Upper lobe of left lung (tissue), 6 donors: ENCODE measurements at regions not wholly inside any gene's neighbourhood (a gene's known extent, or its start where the extent isn't known, plus 50 kb on each side); places are given as distances from the start of the nearest gene placed in this dataset.

Experiments used
- ATAC-seq, 2 donors: fragments of 200-7000 bp; cut with Tn5 transposase; one replicate each; pipeline ENCODE4 v1.9.1; 2022; ENCODE audit warnings: mild to moderate bottlenecking in 2 of 2, moderate library complexity in 2 of 2; ENCODE audit not compliant: low FRiP score in 2 of 2
- DNase-seq, 2 donors: peaks; one replicate each; pipeline ENCODE4 v3.0.0-alpha.2; 2019 to 2020
- H3K27ac ChIP-seq, 4 donors: fragments of 200-600 bp; sonication (generic); one replicate each; pipeline ENCODE4 v1.5.1; 2016 to 2019
- H3K27me3 ChIP-seq, 4 donors: fragments of 200-600 bp; sonication (generic); one replicate each; pipeline ENCODE4 v1.5.1; 2017 to 2019
- H3K36me3 ChIP-seq, 4 donors: fragments of 200-600 bp; sonication (generic); one replicate each; pipeline ENCODE4 v1.5.1; 2016 to 2019
- H3K4me1 ChIP-seq, 4 donors: fragments of 200-600 bp; sonication (generic); one replicate each; pipeline ENCODE4 v1.5.1; 2018 to 2019
- H3K4me3 ChIP-seq, 4 donors: fragments of 200-600 bp; sonication (generic); one replicate each; pipeline ENCODE4 v1.5.1; 2017 to 2019; ENCODE audit warnings: mild to moderate bottlenecking in 2 of 4, moderate library complexity in 1 of 4
- H3K9me3 ChIP-seq, 4 donors: fragments of 200-600 bp; sonication (generic); one replicate each; pipeline ENCODE4 v1.5.1; 2018 to 2019
- EP300 ChIP-seq, 4 donors: sonication (generic); formaldehyde crosslinking; IDR thresholded peaks; one replicate each; pipeline ENCODE4 v1.5.1; 2017; ENCODE audit warnings: antibody characterized with exemption in 4 of 4, control low read depth in 2 of 4
- POLR2A ChIP-seq, 4 donors: fragments of 450-650 bp; IDR thresholded peaks; one replicate each; pipeline ENCODE4 v1.5.1; 2016 to 2017; ENCODE audit warnings: antibody characterized with exemption in 4 of 4, mild to moderate bottlenecking in 2 of 4
- POLR2AphosphoS5 ChIP-seq, 2 donors: sonication (generic); formaldehyde crosslinking; IDR thresholded peaks; one replicate each; pipeline ENCODE4 v1.5.1; 2017; ENCODE audit warnings: antibody characterized with exemption in 2 of 2
- WGBS, 2 donors: methylation state at CpG; one replicate each; pipeline ENCODE4 v1.1.5; 2017 to 2018; 5-methylcytosine and 5-hydroxymethylcytosine counted together
- TF ChIP-seq, protein P1 (sequence below), 6 experiments: fragments of 450-650 bp in 4 of 6; fragments of 200-600 bp in 2 of 6; sonication (generic) in 2 of 6; IDR thresholded peaks; one replicate each; pipeline ENCODE4 v1.5.1; 2016 to 2019; ENCODE audit warnings: antibody characterized with exemption in 6 of 6
- donor health status: DM: no; HTN: no; CAD: no; lungs with moderate emphysema.
- donor health status: DM: no; HTN: yes; CAD: no; lungs with severe emphysema.

DNA sequence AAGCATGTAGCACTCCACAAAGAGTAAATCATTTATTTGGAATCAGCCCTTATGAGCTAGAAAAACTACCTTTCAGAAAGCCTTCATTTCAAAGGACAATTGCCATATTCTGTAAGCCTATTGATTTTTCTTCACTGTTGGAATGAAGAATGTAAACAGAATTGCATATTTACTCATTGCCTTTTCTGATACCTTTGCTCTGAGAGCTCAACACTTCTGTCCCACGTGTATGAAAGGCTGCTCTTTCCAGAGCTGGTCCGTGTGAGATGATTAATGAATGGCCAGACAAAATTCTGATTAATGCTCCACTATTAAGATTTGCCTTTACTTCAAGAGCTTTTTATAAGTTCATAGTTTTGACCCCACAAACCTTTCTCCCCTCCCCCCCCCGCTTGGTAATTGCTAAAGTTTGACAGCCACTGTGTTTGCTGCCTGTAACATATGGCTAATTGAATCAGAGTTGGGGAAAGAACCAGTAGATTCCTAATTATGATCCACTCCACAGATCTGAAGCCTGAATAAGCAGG, 63.0 kb upstream of the PLEKHA5 start:
- DNase-seq (no peak), ATAC-seq (no peak)
- 36 to 37% methylated on average over 3 of the region's 3 CpGs for WGBS, 2 donors

DNA sequence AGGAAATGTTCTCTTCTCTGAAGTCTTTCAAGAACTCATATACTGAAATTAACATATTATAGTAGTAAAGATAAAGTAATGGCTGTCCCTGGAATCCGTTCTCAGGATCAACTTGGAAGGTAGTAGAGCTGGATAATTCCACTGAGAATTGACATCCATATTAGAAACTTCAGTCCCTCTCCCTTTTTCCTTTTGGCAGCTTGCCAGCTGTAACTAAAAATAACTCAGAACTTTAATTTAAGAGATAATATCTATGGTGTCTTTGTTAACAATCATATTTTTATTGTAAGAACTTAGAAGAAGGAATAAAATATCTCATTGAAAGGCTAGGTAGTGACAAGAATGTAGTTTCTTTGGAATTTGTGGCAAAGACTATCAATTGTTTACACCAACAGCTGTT, 61.4 kb upstream of the PLEKHA5 start:
- WGBS, 2 donors = 53 to 58% methylated on average over 1 of the region's 1 CpG
- ATAC-seq = no peak
- H3K27me3 ChIP-seq = no peaks in the 10 kb centered on the region
- H3K27ac ChIP-seq = no peak overlapping the region
- H3K4me3 ChIP-seq = no peak overlapping the region
- no peaks in the 10 kb centered on the region for H3K4me1 ChIP-seq
- H3K36me3 ChIP-seq = no peaks in the 10 kb centered on the region
- no peak for TF ChIP-seq EP300 (IDR thresholded peaks at IDR 0.05)
- TF ChIP-seq POLR2AphosphoS5 (IDR thresholded peaks at IDR 0.05) = no peak
- TF ChIP-seq POLR2A (IDR thresholded peaks at IDR 0.05) = no peak
- TF ChIP-seq, protein P1, sequence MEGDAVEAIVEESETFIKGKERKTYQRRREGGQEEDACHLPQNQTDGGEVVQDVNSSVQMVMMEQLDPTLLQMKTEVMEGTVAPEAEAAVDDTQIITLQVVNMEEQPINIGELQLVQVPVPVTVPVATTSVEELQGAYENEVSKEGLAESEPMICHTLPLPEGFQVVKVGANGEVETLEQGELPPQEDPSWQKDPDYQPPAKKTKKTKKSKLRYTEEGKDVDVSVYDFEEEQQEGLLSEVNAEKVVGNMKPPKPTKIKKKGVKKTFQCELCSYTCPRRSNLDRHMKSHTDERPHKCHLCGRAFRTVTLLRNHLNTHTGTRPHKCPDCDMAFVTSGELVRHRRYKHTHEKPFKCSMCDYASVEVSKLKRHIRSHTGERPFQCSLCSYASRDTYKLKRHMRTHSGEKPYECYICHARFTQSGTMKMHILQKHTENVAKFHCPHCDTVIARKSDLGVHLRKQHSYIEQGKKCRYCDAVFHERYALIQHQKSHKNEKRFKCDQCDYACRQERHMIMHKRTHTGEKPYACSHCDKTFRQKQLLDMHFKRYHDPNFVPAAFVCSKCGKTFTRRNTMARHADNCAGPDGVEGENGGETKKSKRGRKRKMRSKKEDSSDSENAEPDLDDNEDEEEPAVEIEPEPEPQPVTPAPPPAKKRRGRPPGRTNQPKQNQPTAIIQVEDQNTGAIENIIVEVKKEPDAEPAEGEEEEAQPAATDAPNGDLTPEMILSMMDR (IDR thresholded peaks at IDR 0.05) = no peak
- DNase-seq = no peak
- H3K9me3 ChIP-seq = no peaks in the 10 kb centered on the region

More for the DNA sequence above, 63.0 kb upstream of the PLEKHA5 start:
- H3K9me3 ChIP-seq = no peaks in the 10 kb centered on the region
- no peak overlapping the region for H3K27ac ChIP-seq
- TF ChIP-seq EP300 (IDR thresholded peaks at IDR 0.05) (no peak), POLR2A (IDR thresholded peaks at IDR 0.05) (no peak), POLR2AphosphoS5 (IDR thresholded peaks at IDR 0.05) (no peak)
- H3K4me3 ChIP-seq = no peak overlapping the region
- H3K4me1 ChIP-seq = no peaks in the 10 kb centered on the region
- no peaks in the 10 kb centered on the region for H3K27me3 ChIP-seq
- H3K36me3 ChIP-seq = no peaks in the 10 kb centered on the region

DNA sequence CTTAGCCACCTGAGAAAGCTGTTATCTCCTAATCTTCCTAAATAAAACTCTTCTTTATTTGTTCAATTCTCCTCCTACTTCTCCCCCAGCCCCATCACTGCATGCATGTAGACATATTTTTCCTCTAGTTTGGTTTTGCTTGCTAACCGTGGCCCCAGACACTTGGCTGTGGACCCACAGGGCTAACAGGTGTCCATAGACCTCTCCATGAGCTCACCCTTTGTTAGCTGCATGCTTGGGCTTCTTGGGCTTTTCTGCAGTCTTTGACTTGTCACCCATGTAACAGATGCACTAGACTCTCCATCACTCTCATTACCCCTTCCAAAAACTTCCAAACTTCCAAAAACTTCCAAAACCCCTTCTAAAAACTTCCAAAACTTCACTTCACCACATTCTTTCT, 59.2 kb upstream of the PLEKHA5 start:
- DNase-seq (no peak), ATAC-seq (no peak)
- no peak overlapping the region for H3K27ac ChIP-seq
- H3K27me3 ChIP-seq = no peaks in the 10 kb centered on the region
- H3K9me3 ChIP-seq = no peaks in the 10 kb centered on the region
- no peaks in the 10 kb centered on the region for H3K4me1 ChIP-seq
- WGBS, 2 donors = 79 to 100% methylated on average over 1 of the region's 1 CpG
- no peaks in the 10 kb centered on the region for H3K36me3 ChIP-seq
- H3K4me3 ChIP-seq = no peak overlapping the region
- TF ChIP-seq POLR2A (IDR thresholded peaks at IDR 0.05) = no peak

GRCh38 chr12:19074700-19075099, 54.8 kb upstream of the PLEKHA5 start:
- Histone ChIP-seq H3K9me3 (no peaks in the 10 kb centered on the region), H3K27me3 (no peaks in the 10 kb centered on the region), H3K36me3 (no peaks in the 10 kb centered on the region), H3K4me3 (no peak overlapping the region), H3K4me1 (no peaks in the 10 kb centered on the region), H3K27ac (no peak overlapping the region)
- DNase-seq (no peak), ATAC-seq (no peak)
- TF ChIP-seq EP300 (IDR thresholded peaks at IDR 0.05) = no peak
- TF ChIP-seq, protein P1 (IDR thresholded peaks at IDR 0.05) = no peak
- no peak for TF ChIP-seq POLR2A (IDR thresholded peaks at IDR 0.05)
- no peak for TF ChIP-seq POLR2AphosphoS5 (IDR thresholded peaks at IDR 0.05)
- WGBS, 2 donors = 71 to 82% methylated on average over 4 of the region's 4 CpGs

- ATAC-seq = no peak
- no peak overlapping the region for H3K27ac ChIP-seq
Observed at GRCh38 chr12:19075711-19076340, 53.7 kb upstream of the PLEKHA5 start.

More at GRCh38 chr12:19075711-19076340, 53.7 kb upstream of the PLEKHA5 start:
- H3K4me1 ChIP-seq = no peaks in the 10 kb centered on the region
- H3K27me3 ChIP-seq = no peaks in the 10 kb centered on the region
- no peak for TF ChIP-seq EP300 (IDR thresholded peaks at IDR 0.05)
- no peak for TF ChIP-seq POLR2AphosphoS5 (IDR thresholded peaks at IDR 0.05)
- TF ChIP-seq, protein P1 (IDR thresholded peaks at IDR 0.05) = no peak
- no peak for TF ChIP-seq POLR2A (IDR thresholded peaks at IDR 0.05)
- no peak for DNase-seq
- 86 to 93% methylated on average over 3 of the region's 3 CpGs for WGBS, 2 donors
- H3K4me3 ChIP-seq = no peak overlapping the region
- H3K9me3 ChIP-seq = no peaks in the 10 kb centered on the region
- H3K36me3 ChIP-seq = no peaks in the 10 kb centered on the region
